ENCODE measurements at regions not wholly inside any gene's neighbourhood (a gene's known extent, or its start where the extent isn't known, plus 50 kb on each side); places are given as distances from the start of the nearest gene placed in this dataset.
"Not testable (repeated sequence)": the region's sequence is repeated elsewhere in the genome, so short reads cannot be mapped to it uniquely, and the experiment has no call there.

- DNase-seq = not testable (repeated sequence)
Measured at GRCh38 chr18:14321217-14321616, 189.0 kb upstream of the ZNF519 start.

GRCh38 chr18:14301255-14301654, 169.0 kb upstream of the ZNF519 start:
- not testable (repeated sequence) for DNase-seq

- not testable (repeated sequence) for DNase-seq
Measured at GRCh38 chr18:14295081-14295480, 162.8 kb upstream of the ZNF519 start.

GRCh38 chr18:14285053-14285452, 152.8 kb upstream of the ZNF519 start:
- no peak for DNase-seq

GRCh38 chr18:14275391-14275790, 143.2 kb upstream of the ZNF519 start:
- DNase-seq = not testable (repeated sequence)

GRCh38 chr18:14265637-14266410, 133.6 kb upstream of the ZNF519 start:
- not testable (repeated sequence) for DNase-seq

GRCh38 chr18:14262786-14263185, 130.6 kb upstream of the ZNF519 start:
- DNase-seq = not testable (repeated sequence)

- not testable (repeated sequence) for DNase-seq
Measured at GRCh38 chr18:14250084-14250677, 117.9 kb upstream of the ZNF519 start.

GRCh38 chr18:14239224-14239623, 107.0 kb upstream of the ZNF519 start:
- DNase-seq = not testable (repeated sequence)

- not testable (repeated sequence) for DNase-seq
Measured at GRCh38 chr18:14236356-14237048, 104.3 kb upstream of the ZNF519 start.

GRCh38 chr18:14225286-14225679, 93.0 kb upstream of the ZNF519 start:
- not testable (repeated sequence) for DNase-seq

GRCh38 chr18:14224551-14225285, 92.5 kb upstream of the ZNF519 start:
- DNase-seq = not testable (repeated sequence)

- not testable (repeated sequence) for DNase-seq
Measured at GRCh38 chr18:14223919-14224318, 91.7 kb upstream of the ZNF519 start.

GRCh38 chr18:14223231-14223822, 91.1 kb upstream of the ZNF519 start:
- not testable (repeated sequence) for DNase-seq

GRCh38 chr18:14222354-14223221, 90.4 kb upstream of the ZNF519 start:
- not testable (repeated sequence) for DNase-seq

- DNase-seq = no peak
Measured at GRCh38 chr18:14221689-14222088, 89.5 kb upstream of the ZNF519 start.

GRCh38 chr18:14215952-14216351, 83.7 kb upstream of the ZNF519 start:
- DNase-seq = not testable (repeated sequence)

- not testable (repeated sequence) for DNase-seq
Measured at GRCh38 chr18:14203424-14203823, 71.2 kb upstream of the ZNF519 start.

GRCh38 chr18:14190776-14191442, 58.7 kb upstream of the ZNF519 start:
- DNase-seq = not testable (repeated sequence)

GRCh38 chr18:14189858-14190257, 57.6 kb upstream of the ZNF519 start:
- no peak for DNase-seq
